DND-41 (cell line): ENCODE measurements at regions not wholly inside any gene's neighbourhood (a gene's known extent, or its start where the extent isn't known, plus 50 kb on each side); places are given as distances from the start of the nearest gene placed in this dataset.

Experiments used
- CTCF ChIP-seq: IDR thresholded peaks from 2 replicates; pipeline ENCODE4 v1.5.1; 2012; ENCODE audit warnings: borderline replicate concordance, low read length, moderate library complexity, mild to moderate bottlenecking; ENCODE audit not compliant: poor library complexity, severe bottlenecking; ENCODE audit errors: extremely low read depth
- EZH2 ChIP-seq: IDR thresholded peaks from 3 replicates; pipeline ENCODE4 v1.6.1; 2012; ENCODE audit warnings: borderline replicate concordance, low read depth, mild to moderate bottlenecking, moderate library complexity, low read length, inconsistent platforms; ENCODE audit not compliant: severe bottlenecking

- TF ChIP-seq CTCF (no peak), EZH2 (no peak)
Observed at GRCh38 chr2:123073371-123073770, 951.7 kb upstream of the CNTNAP5 start.
